Keratinocyte (primary cell): ENCODE measurements at regions not wholly inside any gene's neighbourhood (a gene's known extent, or its start where the extent isn't known, plus 50 kb on each side); places are given as distances from the start of the nearest gene placed in this dataset.

Experiments
- CTCF ChIP-seq, 3 experiments: IDR thresholded peaks in 1 of 3; conservative IDR thresholded peaks in 1 of 3; optimal IDR thresholded peaks in 1 of 3; 2 replicates in 2 of 3; 3 replicates in 1 of 3; pipeline versions ENCODE3 to v1.5.1; 2011; ENCODE audit warnings: low read length in 3 of 3, mild to moderate bottlenecking in 3 of 3, moderate library complexity in 2 of 3, control low read depth in 1 of 3, inconsistent platforms in 1 of 3; ENCODE audit not compliant: insufficient read depth in 2 of 3; ENCODE audit errors: extremely low read depth in 1 of 3
- EZH2 ChIP-seq: IDR thresholded peaks from one replicate; pipeline ENCODE4 v1.6.1; 2012; ENCODE audit warnings: inconsistent platforms, mild to moderate bottlenecking, low read length, moderate library complexity

DNA sequence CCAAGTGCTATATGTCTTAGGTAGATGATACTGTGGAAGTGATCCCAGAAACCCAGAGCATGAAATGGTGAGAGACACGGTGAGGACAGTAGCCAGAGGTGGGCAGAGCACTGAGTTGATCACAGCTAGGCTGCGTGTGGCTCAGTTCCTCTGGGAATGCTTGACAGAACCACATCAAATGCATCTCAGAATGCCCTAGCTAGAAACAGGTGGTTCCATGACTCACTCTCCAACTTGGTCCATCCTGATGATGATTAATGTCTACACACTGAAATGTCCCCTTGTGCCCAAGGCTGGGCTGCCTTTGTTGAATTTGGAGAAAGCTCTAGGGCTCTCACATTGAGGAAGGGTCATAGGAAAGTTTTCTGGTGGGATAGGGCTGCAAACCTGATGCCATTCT is 113.6 kb downstream of the ZNF518B start:
- TF ChIP-seq CTCF (optimal IDR thresholded peaks at IDR 0.05 in 1 of 3, IDR thresholded peaks at IDR 0.05 in 1 of 3, conservative IDR thresholded peaks at IDR 0.05 in 1 of 3; ENCODE audit: extremely low read depth in 1 of 3, insufficient read depth in 2 of 3, low read length in 3 of 3) (no peak), EZH2 (no peak)
